ENCODE measurements at regions not wholly inside any gene's neighbourhood (a gene's known extent, or its start where the extent isn't known, plus 50 kb on each side); places are given as distances from the start of the nearest gene placed in this dataset.

- intact Hi-C loops (cut with micrococcal nuclease) = no loop called here
- Histone ChIP-seq H3K9me3 (replicated peaks) (peaks cover 9% of the 10 kb centered on the region), H3K4me1 (no peaks in the 10 kb centered on the region), H3K4me3 (no peak overlapping the region), H3K27ac (replicated peaks) (no peak overlapping the region), H3K27me3 (ENCODE audit: low read depth) (no peaks in the 10 kb centered on the region), H3K36me3 (no peaks in the 10 kb centered on the region)
- no peak for DNase-seq
- TF ChIP-seq CTCF (IDR thresholded peaks at IDR 0.05; ENCODE audit: borderline replicate concordance) = no peak
These were observed 356.6 kb upstream of the JAG1 start for GRCh38 chr20:11030351-11030750.

- no peak for TF ChIP-seq CTCF (IDR thresholded peaks at IDR 0.05; ENCODE audit: borderline replicate concordance)
- DNase-seq = no peak
- intact Hi-C loops (cut with micrococcal nuclease) = no loop called here
- no peak overlapping the region for H3K27ac ChIP-seq (replicated peaks)
- H3K36me3 ChIP-seq = no peaks in the 10 kb centered on the region
- no peaks in the 10 kb centered on the region for H3K27me3 ChIP-seq (ENCODE audit: low read depth)
- no peaks in the 10 kb centered on the region for H3K4me1 ChIP-seq
- no peak overlapping the region for H3K4me3 ChIP-seq
- H3K9me3 ChIP-seq (replicated peaks) = peaks cover 9% of the 10 kb centered on the region
These were observed 357.5 kb upstream of the JAG1 start for GRCh38 chr20:11031300-11031699.

GRCh38 chr20:11032611-11033010 is 358.8 kb upstream of the JAG1 start:
- H3K27me3 ChIP-seq (ENCODE audit: low read depth) = no peaks in the 10 kb centered on the region
- TF ChIP-seq CTCF (IDR thresholded peaks at IDR 0.05; ENCODE audit: borderline replicate concordance) = no peak
- no peak for DNase-seq

GRCh38 chr20:11034025-11034424 is 360.2 kb upstream of the JAG1 start:
- Histone ChIP-seq H3K27ac (replicated peaks) (no peak overlapping the region), H3K4me1 (no peaks in the 10 kb centered on the region), H3K9me3 (replicated peaks) (peaks cover 9% of the 10 kb centered on the region), H3K27me3 (ENCODE audit: low read depth) (no peaks in the 10 kb centered on the region), H3K36me3 (no peaks in the 10 kb centered on the region), H3K4me3 (no peak overlapping the region)
- DNase-seq = no peak
- no peak for TF ChIP-seq CTCF (IDR thresholded peaks at IDR 0.05; ENCODE audit: borderline replicate concordance)
- intact Hi-C loops (cut with micrococcal nuclease) = no loop called here

More at GRCh38 chr20:11032611-11033010, 358.8 kb upstream of the JAG1 start:
- Histone ChIP-seq H3K9me3 (replicated peaks) (peaks cover 9% of the 10 kb centered on the region), H3K4me3 (no peak overlapping the region), H3K36me3 (no peaks in the 10 kb centered on the region), H3K4me1 (no peaks in the 10 kb centered on the region), H3K27ac (replicated peaks) (no peak overlapping the region)
- intact Hi-C loops (cut with micrococcal nuclease) = no loop called here

DNA sequence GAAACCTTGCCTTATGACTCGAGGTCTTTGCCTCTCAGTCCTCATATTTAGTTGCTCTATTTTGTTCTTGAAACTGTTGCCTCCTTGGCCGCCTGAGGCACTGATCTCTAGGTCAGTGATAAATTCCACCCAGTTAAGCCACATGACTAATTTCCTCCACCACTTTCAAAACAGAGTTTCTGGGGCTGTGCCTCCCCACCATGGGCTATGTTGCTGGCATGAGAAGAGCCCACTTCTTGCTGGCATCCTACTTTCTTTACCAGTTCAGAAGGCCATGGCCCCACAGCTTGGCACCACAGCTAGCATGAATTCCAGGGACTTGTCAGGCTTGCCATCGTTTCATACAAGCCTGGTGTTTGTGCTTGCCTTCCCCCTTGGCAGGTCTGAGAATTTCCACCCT is 361.4 kb upstream of the JAG1 start:
- TF ChIP-seq CTCF (IDR thresholded peaks at IDR 0.05; ENCODE audit: borderline replicate concordance) = no peak
- Histone ChIP-seq H3K27ac (replicated peaks) (no peak overlapping the region), H3K4me3 (no peak overlapping the region), H3K4me1 (no peaks in the 10 kb centered on the region), H3K36me3 (no peaks in the 10 kb centered on the region), H3K9me3 (replicated peaks) (peaks cover 9% of the 10 kb centered on the region), H3K27me3 (ENCODE audit: low read depth) (no peaks in the 10 kb centered on the region)
- DNase-seq = no peak
- intact Hi-C loops (cut with micrococcal nuclease) = no loop called here

DNA sequence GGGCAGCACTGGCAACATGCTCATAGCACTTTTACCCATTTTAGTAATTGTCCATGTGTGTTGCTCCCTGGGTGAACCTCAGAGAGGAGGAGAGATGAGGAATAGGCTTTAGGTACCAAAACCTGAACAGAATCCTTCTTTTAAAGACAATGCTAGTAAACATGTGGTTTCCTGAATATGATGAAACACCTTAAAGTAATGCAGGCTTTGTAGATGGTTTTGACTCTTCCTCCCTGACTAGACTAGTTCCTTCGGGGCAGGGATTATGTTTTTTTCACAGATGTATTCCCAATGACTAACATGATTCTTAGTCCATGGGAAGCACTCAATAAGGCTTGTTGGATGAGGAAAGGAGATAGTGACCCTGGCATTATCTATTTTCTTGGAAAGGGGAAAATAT is 367.6 kb upstream of the JAG1 start:
- no peak overlapping the region for H3K4me3 ChIP-seq
- H3K27ac ChIP-seq (replicated peaks) = no peak overlapping the region
- H3K9me3 ChIP-seq (replicated peaks) = no peaks in the 10 kb centered on the region
- intact Hi-C loops (cut with micrococcal nuclease) = no loop called here
- no peak for DNase-seq
- H3K27me3 ChIP-seq (ENCODE audit: low read depth) = no peaks in the 10 kb centered on the region
- H3K4me1 ChIP-seq = no peaks in the 10 kb centered on the region
- TF ChIP-seq CTCF (IDR thresholded peaks at IDR 0.05; ENCODE audit: borderline replicate concordance) = no peak
- H3K36me3 ChIP-seq = no peaks in the 10 kb centered on the region
